ENCODE measurements at regions not wholly inside any gene's neighbourhood (a gene's known extent, or its start where the extent isn't known, plus 50 kb on each side); places are given as distances from the start of the nearest gene placed in this dataset.

DNA sequence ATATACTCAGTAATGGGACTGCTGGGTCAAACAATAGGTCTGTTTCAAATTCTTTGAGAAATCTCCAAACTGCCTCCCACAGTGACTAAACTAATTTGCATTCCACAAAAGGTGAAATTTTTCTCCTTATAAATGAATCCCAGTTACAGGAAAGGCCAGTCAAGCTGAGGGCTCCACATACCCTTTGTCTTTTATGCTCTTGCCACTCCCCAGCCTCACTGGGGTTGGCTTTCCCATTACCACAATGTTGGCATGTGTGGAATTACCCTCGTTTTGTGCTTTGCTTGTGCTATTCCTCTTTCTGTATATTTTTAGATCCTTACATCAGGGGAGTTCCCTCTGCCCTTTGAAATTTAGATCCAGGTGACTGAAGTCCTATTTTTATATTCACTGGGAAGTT lies 220.2 kb upstream of the LCORL start:
- no peaks in the 10 kb centered on the region for H3K36me3 ChIP-seq (ENCODE audit: control insufficient read depth, insufficient read depth, low read length)
- no peak overlapping the region for H3K4me3 ChIP-seq (ENCODE audit: low read depth, low read length)
- TF ChIP-seq, protein P1, sequence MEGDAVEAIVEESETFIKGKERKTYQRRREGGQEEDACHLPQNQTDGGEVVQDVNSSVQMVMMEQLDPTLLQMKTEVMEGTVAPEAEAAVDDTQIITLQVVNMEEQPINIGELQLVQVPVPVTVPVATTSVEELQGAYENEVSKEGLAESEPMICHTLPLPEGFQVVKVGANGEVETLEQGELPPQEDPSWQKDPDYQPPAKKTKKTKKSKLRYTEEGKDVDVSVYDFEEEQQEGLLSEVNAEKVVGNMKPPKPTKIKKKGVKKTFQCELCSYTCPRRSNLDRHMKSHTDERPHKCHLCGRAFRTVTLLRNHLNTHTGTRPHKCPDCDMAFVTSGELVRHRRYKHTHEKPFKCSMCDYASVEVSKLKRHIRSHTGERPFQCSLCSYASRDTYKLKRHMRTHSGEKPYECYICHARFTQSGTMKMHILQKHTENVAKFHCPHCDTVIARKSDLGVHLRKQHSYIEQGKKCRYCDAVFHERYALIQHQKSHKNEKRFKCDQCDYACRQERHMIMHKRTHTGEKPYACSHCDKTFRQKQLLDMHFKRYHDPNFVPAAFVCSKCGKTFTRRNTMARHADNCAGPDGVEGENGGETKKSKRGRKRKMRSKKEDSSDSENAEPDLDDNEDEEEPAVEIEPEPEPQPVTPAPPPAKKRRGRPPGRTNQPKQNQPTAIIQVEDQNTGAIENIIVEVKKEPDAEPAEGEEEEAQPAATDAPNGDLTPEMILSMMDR (IDR thresholded peaks at IDR 0.05; ENCODE audit: insufficient read depth, low read length, poor library complexity, severe bottlenecking): no peak
- no peaks in the 10 kb centered on the region for H3K27me3 ChIP-seq (ENCODE audit: control insufficient read depth, insufficient read depth, low read length)
- DNase-seq (ENCODE audit: low read depth): no peak

DNA sequence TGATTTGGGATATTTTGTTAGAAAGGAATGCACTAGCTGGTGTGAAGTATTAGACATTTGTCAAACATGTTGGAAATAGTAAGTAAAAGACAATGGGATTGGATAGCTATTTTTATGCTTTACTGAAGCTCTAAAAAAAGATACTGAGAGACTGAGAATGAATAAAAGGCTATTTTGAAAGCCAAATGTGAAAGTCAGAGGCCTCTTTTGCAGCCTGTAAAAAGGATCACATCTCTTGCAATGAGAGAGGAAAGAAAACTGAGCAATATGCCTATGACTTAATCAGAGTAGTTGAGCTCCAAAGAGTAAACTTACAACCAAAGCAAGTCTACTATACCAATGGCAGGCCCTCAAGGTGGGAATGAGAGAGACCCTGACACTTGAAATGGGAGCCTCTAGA lies 212.6 kb upstream of the LCORL start:
- TF ChIP-seq, protein P1 (IDR thresholded peaks at IDR 0.05; ENCODE audit: insufficient read depth, low read length, poor library complexity, severe bottlenecking): no peak
- no peaks in the 10 kb centered on the region for H3K27me3 ChIP-seq (ENCODE audit: control insufficient read depth, insufficient read depth, low read length)

DNA sequence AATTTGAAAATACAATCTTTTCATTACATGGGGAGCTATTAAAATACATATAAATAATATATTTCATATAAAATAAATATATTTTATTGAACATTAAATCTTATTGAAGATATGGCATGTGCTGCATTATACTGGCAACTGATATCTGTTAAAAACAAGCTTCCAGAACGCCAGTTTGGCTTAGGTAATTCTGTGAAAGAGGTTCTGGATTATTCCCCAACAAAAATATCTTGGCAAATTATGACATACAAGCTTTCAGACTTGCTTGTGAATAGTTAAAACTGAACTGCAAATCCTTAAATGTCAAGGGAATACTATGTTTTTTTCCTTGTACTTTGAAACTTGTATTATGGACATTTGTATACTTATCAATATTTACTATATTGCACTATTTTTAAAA lies 210.2 kb upstream of the LCORL start:
- Histone ChIP-seq H3K4me3 (ENCODE audit: low read depth, low read length) (no peak overlapping the region), H3K36me3 (ENCODE audit: control insufficient read depth, insufficient read depth, low read length) (no peaks in the 10 kb centered on the region), H3K27me3 (ENCODE audit: control insufficient read depth, insufficient read depth, low read length) (no peaks in the 10 kb centered on the region)
- TF ChIP-seq, protein P1 (IDR thresholded peaks at IDR 0.05; ENCODE audit: insufficient read depth, low read length, poor library complexity, severe bottlenecking): no peak
- DNase-seq (ENCODE audit: low read depth): no peak

More for the DNA sequence above, 212.6 kb upstream of the LCORL start:
- no peak for DNase-seq (ENCODE audit: low read depth)
- H3K36me3 ChIP-seq (ENCODE audit: control insufficient read depth, insufficient read depth, low read length): no peaks in the 10 kb centered on the region
- no peak overlapping the region for H3K4me3 ChIP-seq (ENCODE audit: low read depth, low read length)

DNA sequence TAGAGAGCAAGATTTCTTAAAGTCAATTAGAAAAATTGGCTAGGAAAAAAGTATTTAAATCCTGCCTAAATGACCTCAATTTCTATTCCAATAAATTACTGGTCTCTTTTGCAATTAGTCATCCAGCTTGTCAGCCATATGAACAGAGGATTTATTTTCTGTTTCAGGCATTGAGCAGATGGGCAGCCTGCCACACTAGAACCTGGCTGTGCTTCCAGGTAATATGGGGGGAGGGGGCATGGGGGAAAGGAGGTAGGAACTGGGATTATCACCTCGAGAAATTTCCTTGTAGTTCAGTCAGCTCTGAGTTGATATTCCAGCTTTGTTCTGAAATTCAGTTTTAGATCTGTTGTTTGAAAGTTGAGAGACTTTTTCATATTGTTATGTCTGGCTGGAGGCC lies 206.3 kb upstream of the LCORL start:
- DNase-seq (ENCODE audit: low read depth): no peak
- Histone ChIP-seq H3K27me3 (ENCODE audit: control insufficient read depth, insufficient read depth, low read length) (no peaks in the 10 kb centered on the region), H3K4me3 (ENCODE audit: low read depth, low read length) (no peak overlapping the region), H3K36me3 (ENCODE audit: control insufficient read depth, insufficient read depth, low read length) (no peaks in the 10 kb centered on the region)
- TF ChIP-seq, protein P1 (IDR thresholded peaks at IDR 0.05; ENCODE audit: insufficient read depth, low read length, poor library complexity, severe bottlenecking): no peak

DNA sequence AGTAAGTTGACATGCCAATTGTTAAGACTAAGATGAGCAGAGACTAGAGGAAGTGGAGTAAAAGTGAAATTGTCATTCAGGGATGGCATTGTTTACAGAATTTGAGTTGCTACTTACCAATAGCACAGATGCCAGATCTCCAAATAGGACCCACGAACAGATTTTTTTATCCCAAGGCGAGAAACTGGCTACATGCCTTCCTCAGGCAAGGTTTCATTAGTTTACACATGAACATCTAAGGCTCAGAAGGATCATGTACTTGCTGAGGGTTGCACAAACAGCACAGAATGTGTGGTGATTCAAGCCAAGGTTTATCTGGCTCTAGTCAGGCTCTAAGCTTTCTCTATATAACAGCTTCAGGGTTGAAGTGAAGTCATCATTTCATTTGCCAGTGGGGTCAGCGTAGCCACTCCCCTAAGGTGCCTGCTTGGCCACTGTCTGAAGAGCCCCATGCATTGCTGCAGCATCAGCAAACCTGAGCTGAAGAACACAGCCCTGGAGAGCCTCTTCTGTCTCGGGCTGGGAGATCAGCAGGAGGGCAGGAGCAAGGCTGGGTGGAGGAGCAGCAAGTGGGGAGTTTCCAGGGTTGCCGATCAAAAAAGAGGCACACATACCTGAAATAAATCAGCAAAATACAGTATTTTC lies 193.0 kb upstream of the LCORL start:
- DNase-seq (ENCODE audit: low read depth): no peak
- H3K36me3 ChIP-seq (ENCODE audit: control insufficient read depth, insufficient read depth, low read length): no peaks in the 10 kb centered on the region
- no peaks in the 10 kb centered on the region for H3K27me3 ChIP-seq (ENCODE audit: control insufficient read depth, insufficient read depth, low read length)
- no peak overlapping the region for H3K4me3 ChIP-seq (ENCODE audit: low read depth, low read length)
- TF ChIP-seq, protein P1 (IDR thresholded peaks at IDR 0.05; ENCODE audit: insufficient read depth, low read length, poor library complexity, severe bottlenecking): no peak

DNA sequence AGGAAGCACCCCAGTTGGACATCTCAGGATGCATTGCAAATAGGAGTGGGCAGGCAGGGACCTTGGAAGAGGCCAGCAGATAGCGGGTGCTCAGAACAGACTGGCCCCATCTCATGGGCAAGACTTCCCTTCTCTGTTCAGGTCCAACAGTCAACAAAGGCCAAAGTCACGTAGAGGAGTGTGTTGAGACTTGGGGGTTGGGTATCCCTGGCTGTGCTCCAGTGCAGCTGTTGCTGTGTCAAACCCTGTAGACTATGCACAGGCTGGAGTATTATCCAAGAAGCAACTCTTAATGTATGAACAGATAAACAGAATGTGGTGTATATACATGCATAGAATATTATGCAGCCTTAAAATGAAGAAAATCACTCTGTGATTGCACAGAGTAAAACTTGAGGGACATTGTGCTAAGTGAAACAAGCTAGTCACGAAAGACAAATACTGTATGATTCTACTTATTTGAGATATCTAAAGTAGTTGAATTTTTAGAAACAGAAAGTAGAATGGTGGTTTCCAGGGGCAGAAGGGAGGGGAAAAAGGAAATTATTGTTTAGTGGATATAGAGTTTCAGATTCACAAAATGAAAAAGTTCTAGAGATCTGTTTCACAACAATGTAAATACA lies 192.1 kb upstream of the LCORL start:
- Histone ChIP-seq H3K36me3 (ENCODE audit: control insufficient read depth, insufficient read depth, low read length) (no peaks in the 10 kb centered on the region), H3K4me3 (ENCODE audit: low read depth, low read length) (no peak overlapping the region), H3K27me3 (ENCODE audit: control insufficient read depth, insufficient read depth, low read length) (no peaks in the 10 kb centered on the region)
- TF ChIP-seq, protein P1 (IDR thresholded peaks at IDR 0.05; ENCODE audit: insufficient read depth, low read length, poor library complexity, severe bottlenecking): no peak
- no peak for DNase-seq (ENCODE audit: low read depth)
